IPS-15b (cell line): ENCODE measurements at regions not wholly inside any gene's neighbourhood (a gene's known extent, or its start where the extent isn't known, plus 50 kb on each side); places are given as distances from the start of the nearest gene placed in this dataset.

Source experiments
- H3K27me3 ChIP-seq: one replicate; pipeline ENCODE4 v1.6.1; 2013; ENCODE audit warnings: low read length; ENCODE audit not compliant: control insufficient read depth, insufficient read depth
- H3K36me3 ChIP-seq: one replicate; pipeline ENCODE4 v1.6.1; 2013; ENCODE audit warnings: low read length; ENCODE audit not compliant: control insufficient read depth, insufficient read depth
- H3K4me1 ChIP-seq: one replicate; pipeline ENCODE4 v1.6.1; 2013; ENCODE audit warnings: mild to moderate bottlenecking, low read length; ENCODE audit not compliant: control insufficient read depth, insufficient read depth
- H3K4me3 ChIP-seq: one replicate; pipeline ENCODE4 v1.5.1; 2013; ENCODE audit warnings: low read depth, low read length
- H3K9ac ChIP-seq: one replicate; pipeline ENCODE4 v1.6.1; 2013; ENCODE audit warnings: low read depth, mild to moderate bottlenecking, low read length
- H3K9me3 ChIP-seq: one replicate; pipeline ENCODE4 v1.6.1; 2013; ENCODE audit warnings: mild to moderate bottlenecking, low read length; ENCODE audit not compliant: control insufficient read depth, insufficient read depth

DNA sequence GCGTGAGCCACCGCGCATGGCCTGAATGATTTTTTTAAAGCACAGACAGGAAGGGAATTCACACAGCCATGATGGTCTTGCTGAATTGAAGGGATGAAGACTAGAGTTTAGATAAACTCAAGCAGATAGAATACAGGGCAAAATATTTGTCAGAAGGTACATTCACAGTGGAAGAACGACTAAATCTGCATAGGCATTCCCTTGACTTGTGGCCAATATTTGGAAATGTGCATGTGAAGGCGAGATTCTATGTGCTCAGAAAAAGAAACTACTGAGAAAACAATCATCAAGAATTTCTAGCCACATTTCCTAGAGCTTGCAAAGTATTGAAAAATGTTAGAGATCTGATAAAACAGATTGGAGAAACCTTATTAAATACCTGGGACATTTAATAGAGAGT lies 1166.2 kb downstream of the DNAJB9 start:
- Histone ChIP-seq H3K9me3 (peaks cover 4% of the 10 kb centered on the region), H3K36me3 (no peaks in the 10 kb centered on the region), H3K27me3 (no peaks in the 10 kb centered on the region), H3K4me3 (no peak overlapping the region), H3K4me1 (no peaks in the 10 kb centered on the region), H3K9ac (no peak overlapping the region)

DNA sequence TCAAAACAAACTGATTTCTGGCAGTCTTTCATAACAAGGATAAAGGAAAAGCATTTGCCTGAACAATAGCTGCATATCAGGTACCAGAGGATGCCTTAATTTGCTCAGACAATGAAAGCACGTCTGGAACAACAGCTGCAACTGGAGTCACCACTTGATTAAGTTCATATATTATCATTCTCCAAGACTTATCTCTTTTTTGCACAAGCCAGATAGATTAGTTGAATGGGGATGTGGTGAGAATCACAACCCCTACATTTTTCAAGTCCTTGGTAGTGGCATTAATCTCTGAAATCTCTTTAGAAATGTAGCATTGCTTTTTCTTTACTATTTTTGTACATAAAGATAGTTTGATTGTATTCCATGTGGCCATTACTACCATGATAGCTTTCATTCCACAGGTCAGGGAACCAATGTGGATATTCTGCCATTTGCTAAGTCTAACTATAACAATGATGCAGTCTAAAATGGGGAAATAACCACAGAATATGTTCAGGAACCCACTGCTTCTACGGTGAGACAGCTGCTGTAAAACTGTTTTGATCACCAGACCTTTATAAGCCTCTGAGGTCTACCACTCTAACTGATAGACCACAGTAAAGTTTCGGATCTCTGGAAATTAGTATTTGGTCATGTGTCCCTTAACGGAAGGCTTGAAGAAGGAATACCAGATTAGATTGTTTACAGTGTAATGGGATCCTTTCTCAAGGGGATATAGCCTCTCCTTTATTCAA lies 1176.2 kb downstream of the DNAJB9 start:
- Histone ChIP-seq H3K4me1 (no peaks in the 10 kb centered on the region), H3K27me3 (no peaks in the 10 kb centered on the region), H3K36me3 (no peaks in the 10 kb centered on the region), H3K9me3 (no peaks in the 10 kb centered on the region), H3K4me3 (no peak overlapping the region), H3K9ac (no peak overlapping the region)

DNA sequence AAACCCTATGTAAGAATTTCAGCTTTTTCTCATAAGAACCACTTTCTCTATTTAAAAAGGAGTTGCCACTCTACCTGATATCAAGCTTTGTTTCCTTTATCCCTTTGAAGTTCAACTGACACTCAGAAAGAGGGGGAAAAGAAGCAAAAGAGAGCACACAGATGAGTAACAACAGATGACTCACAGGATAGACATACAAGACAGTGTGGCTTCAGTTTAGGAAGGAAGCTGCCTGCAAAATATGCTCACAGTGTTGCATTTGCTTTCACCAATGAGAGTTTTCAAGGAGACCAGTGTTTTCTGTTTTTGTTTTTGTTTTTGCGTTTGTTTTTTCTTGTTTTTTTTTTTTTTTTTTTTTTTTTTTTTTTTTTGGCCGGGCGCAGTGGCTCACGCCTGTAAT lies 1181.6 kb downstream of the DNAJB9 start:
- Histone ChIP-seq H3K9me3 (no peaks in the 10 kb centered on the region), H3K9ac (no peak overlapping the region), H3K27me3 (no peaks in the 10 kb centered on the region), H3K4me1 (no peaks in the 10 kb centered on the region), H3K4me3 (no peak overlapping the region), H3K36me3 (no peaks in the 10 kb centered on the region)

DNA sequence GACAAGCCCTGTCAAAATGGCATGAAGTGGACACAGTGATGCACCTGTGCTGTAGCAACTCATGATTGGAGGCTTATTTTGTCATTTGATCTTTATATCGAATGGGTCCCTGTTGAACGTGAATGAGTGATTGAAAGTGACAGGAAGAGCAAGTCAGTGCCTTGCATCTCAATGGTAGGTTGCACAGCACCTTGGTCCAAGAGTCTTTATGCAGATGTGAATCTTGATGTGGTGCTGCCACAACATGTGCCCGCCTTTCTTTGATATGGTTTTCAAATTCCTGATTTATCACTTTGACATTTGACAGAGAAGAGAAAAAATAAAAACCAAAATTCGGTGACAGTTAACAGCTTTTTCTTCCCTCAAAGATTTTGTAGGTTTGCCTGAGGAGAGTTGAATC lies 1182.4 kb downstream of the DNAJB9 start:
- Histone ChIP-seq H3K9me3 (no peaks in the 10 kb centered on the region), H3K36me3 (no peaks in the 10 kb centered on the region), H3K4me3 (no peak overlapping the region), H3K27me3 (no peaks in the 10 kb centered on the region), H3K9ac (no peak overlapping the region), H3K4me1 (no peaks in the 10 kb centered on the region)

DNA sequence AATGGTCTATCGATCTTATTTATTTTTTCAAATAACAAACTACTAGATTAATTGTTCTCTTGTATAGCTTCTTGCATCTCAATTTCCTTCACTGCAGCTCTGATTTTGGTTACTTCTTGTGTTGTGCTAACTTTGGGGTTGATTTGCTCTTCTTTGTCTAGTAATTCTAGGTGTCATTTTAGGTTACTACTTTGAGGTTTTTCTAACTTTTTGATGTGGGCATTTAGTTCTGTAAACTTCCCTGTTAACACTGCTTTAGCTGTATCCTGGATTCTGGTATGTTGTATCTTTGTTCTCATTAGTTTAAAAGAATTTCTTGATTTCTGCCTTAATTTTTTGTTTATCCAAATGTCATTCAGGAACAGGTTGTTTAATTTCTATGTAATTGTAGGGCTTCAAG lies 1188.0 kb downstream of the DNAJB9 start:
- H3K9ac ChIP-seq = no peak overlapping the region
- no peak overlapping the region for H3K4me3 ChIP-seq
- no peaks in the 10 kb centered on the region for H3K4me1 ChIP-seq
- no peaks in the 10 kb centered on the region for H3K27me3 ChIP-seq
- no peaks in the 10 kb centered on the region for H3K36me3 ChIP-seq
- H3K9me3 ChIP-seq = no peaks in the 10 kb centered on the region

DNA sequence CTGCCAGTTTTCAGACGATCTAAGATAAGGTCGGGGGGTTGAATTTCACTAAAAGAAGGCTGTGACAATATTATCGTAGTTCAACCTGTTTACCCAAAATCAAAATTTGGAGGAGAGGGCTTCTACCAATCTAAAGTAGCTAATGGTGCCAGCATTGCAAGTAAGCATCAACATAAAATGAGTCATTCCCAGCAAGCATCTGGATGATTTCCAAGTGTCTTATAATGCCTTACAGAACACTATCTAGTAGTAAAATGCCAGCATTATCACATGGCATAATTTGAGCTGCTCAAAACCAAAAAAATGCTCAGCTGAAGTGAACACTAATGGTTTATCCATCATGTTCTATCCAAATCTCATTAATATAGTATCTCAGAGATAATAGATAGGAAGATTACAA lies 1193.9 kb downstream of the DNAJB9 start:
- Histone ChIP-seq H3K9me3 (no peaks in the 10 kb centered on the region), H3K4me1 (no peaks in the 10 kb centered on the region), H3K27me3 (no peaks in the 10 kb centered on the region), H3K9ac (no peak overlapping the region), H3K4me3 (no peak overlapping the region), H3K36me3 (no peaks in the 10 kb centered on the region)

DNA sequence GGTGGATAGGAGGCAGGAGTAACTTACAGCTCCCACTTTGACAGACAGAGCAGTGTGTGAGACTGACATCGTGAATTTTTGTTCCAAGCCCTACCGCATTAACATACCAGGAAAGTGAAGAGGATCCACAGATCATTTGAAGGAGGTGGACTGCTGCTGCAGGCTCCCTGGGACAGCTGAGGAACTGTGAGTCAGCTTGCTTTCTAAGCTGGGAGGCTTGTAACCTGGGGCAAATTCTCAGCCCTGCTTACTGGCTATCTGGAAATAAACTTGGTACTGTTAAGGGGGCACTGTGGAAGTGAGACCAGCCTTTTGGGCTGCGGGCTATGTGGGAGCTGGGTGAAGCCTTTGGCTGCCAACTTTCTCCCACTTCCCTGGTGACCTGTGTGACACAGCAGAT lies 1202.5 kb downstream of the DNAJB9 start:
- no peaks in the 10 kb centered on the region for H3K9me3 ChIP-seq
- no peaks in the 10 kb centered on the region for H3K36me3 ChIP-seq
- no peaks in the 10 kb centered on the region for H3K4me1 ChIP-seq
- no peaks in the 10 kb centered on the region for H3K27me3 ChIP-seq
- H3K4me3 ChIP-seq = no peak overlapping the region
- no peak overlapping the region for H3K9ac ChIP-seq

DNA sequence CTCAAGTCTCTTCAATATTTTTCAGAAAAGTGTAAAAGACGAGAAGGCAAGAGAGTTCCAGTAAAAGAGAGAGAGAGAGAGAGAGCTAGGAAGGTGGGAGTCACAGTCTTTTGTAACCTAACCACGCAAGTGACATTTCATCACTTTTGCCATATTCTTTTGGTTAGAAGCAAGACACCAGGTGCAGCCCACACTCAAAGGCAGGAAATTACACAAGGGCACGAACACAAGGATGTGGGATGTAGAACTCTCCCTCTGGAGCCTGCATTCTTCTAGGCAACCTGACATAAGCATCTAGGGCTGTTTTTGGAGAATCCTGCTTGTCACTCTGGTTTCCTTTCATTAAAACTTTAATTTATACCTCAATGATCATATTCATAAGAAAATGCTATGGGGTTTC lies 1213.1 kb downstream of the DNAJB9 start:
- Histone ChIP-seq H3K4me1 (no peaks in the 10 kb centered on the region), H3K36me3 (no peaks in the 10 kb centered on the region), H3K9ac (no peak overlapping the region)

DNA sequence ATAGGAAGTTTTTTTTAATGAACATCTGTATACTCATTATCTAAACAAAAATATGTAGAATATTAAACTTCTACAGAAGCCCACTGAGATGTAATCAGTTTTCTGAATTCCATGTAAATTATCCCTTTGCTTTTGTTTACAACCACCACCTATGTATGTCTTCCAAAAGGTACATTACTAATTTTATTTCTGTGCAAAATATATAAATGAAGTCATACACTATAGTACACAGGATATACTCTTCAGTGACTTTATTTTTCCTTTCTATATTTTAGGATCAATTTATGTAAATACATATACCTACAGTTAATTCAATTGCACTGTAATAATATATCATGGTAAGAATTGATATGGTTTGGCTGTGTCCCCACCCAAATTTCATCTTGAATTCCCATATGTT lies 1236.9 kb downstream of the DNAJB9 start:
- Histone ChIP-seq H3K36me3 (no peaks in the 10 kb centered on the region), H3K4me1 (no peaks in the 10 kb centered on the region), H3K27me3 (no peaks in the 10 kb centered on the region), H3K9ac (no peak overlapping the region), H3K9me3 (no peaks in the 10 kb centered on the region), H3K4me3 (no peak overlapping the region)

More for the DNA sequence above, 1213.1 kb downstream of the DNAJB9 start:
- Histone ChIP-seq H3K9me3 (no peaks in the 10 kb centered on the region), H3K27me3 (no peaks in the 10 kb centered on the region), H3K4me3 (no peak overlapping the region)

DNA sequence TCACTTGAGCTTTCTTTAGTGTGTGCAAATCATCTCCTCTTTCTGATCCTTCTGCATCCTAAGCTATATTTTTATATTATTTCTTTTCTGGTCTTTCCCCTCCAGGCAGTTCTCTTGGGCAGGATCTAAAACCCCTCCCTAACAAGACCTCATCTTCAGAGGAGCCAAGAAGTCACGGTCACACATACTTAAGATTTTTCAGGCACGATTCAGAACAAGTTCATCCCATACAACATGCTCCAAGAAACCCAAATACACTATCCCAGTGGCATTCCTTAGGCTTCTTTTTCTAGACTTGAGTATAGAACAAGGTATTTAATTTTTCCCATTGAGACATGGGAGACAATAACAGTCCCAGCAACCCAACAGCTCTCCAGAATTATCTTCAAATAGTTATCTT lies 1251.5 kb downstream of the DNAJB9 start:
- Histone ChIP-seq H3K9me3 (no peaks in the 10 kb centered on the region), H3K4me1 (no peaks in the 10 kb centered on the region), H3K4me3 (no peak overlapping the region), H3K9ac (no peak overlapping the region), H3K27me3 (no peaks in the 10 kb centered on the region), H3K36me3 (no peaks in the 10 kb centered on the region)

DNA sequence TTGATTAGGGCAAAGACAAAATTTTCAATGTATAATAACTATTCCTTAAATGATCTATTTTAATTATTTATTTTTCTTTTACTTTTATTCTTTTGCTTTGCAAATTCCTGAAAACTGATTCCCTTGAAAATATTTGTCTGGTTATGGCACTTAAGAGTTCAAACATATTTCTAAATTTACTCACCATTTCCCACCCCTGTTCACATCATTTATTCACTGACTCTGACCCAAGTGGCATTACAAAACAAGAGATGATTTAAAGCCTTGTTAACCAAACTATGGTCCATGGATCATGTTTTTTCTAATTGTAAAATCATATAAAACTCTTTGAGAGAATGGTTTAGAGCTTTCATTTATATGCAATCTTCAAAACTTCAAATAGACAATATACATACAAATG lies 1256.1 kb upstream of the LRRN3 start:
- Histone ChIP-seq H3K36me3 (no peaks in the 10 kb centered on the region), H3K4me1 (no peaks in the 10 kb centered on the region), H3K9me3 (no peaks in the 10 kb centered on the region), H3K27me3 (no peaks in the 10 kb centered on the region), H3K9ac (no peak overlapping the region), H3K4me3 (no peak overlapping the region)

DNA sequence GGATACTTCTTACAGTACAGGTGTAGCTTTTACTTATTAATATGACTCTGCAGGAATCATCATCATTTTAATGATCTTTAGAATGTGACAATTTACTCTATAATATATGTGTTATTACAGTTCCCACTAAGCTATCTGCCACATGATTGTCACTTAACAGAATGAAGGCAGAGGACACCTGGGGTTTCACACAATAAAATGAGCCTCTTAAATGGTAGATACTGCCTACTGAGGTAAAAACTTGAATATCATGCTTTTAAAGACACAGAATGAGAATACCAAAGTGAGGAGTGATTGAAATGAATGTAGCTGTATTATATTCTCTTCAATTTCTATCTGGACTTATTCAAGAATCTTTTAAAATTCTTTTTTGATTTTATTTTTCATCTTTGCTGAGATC lies 1255.3 kb upstream of the LRRN3 start:
- no peaks in the 10 kb centered on the region for H3K27me3 ChIP-seq
- no peak overlapping the region for H3K9ac ChIP-seq
- no peak overlapping the region for H3K4me3 ChIP-seq
- H3K9me3 ChIP-seq = no peaks in the 10 kb centered on the region
- no peaks in the 10 kb centered on the region for H3K4me1 ChIP-seq
- H3K36me3 ChIP-seq = no peaks in the 10 kb centered on the region
